Activated CD8-positive, alpha-beta memory T cell treated with anti-CD3 and anti-CD28 coated beads, Interleukin-2, amount 10 ng/mL, durations not matched to agents 7 days and 5 days (primary cell): ENCODE measurements at regions not wholly inside any gene's neighbourhood (a gene's known extent, or its start where the extent isn't known, plus 50 kb on each side); places are given as distances from the start of the nearest gene placed in this dataset.

Experiments
- ATAC-seq: fragments of 150-1000 bp; cut with Tn5 transposase; one replicate; pipeline ENCODE4 v1.10.0; 2021; ENCODE audit warnings: moderate library complexity
- CTCF ChIA-PET: fragments of 350-600 bp; sonication (Branson Sonifier 250); formaldehyde crosslinking; loops from one replicate; lab custom pipeline; 2021; ENCODE audit warnings: antibody characterized with exemption; lab: Charles Lee
- DNase-seq: peaks from one replicate; pipeline ENCODE4 v3.0.0-alpha.2; 2020
- H3K27ac Mint-ChIP-seq: one replicate; pipeline ENCODE4 v1.8.0; 2021; ENCODE audit warnings: mild to moderate bottlenecking, mixed read lengths
- H3K27me3 Mint-ChIP-seq: one replicate; pipeline ENCODE4 v1.8.0; 2021; ENCODE audit warnings: mixed read lengths
- H3K36me3 Mint-ChIP-seq: one replicate; pipeline ENCODE4 v1.8.0; 2021; ENCODE audit warnings: mild to moderate bottlenecking, mixed read lengths
- H3K4me1 Mint-ChIP-seq: one replicate; pipeline ENCODE4 v1.8.0; 2021; ENCODE audit warnings: mixed read lengths
- H3K4me3 Mint-ChIP-seq: one replicate; pipeline ENCODE4 v1.8.0; 2021; ENCODE audit warnings: mild to moderate bottlenecking, moderate library complexity, mixed read lengths
- H3K9me3 Mint-ChIP-seq: one replicate; pipeline ENCODE4 v1.8.0; 2022; ENCODE audit warnings: low read depth, mixed read lengths

DNA sequence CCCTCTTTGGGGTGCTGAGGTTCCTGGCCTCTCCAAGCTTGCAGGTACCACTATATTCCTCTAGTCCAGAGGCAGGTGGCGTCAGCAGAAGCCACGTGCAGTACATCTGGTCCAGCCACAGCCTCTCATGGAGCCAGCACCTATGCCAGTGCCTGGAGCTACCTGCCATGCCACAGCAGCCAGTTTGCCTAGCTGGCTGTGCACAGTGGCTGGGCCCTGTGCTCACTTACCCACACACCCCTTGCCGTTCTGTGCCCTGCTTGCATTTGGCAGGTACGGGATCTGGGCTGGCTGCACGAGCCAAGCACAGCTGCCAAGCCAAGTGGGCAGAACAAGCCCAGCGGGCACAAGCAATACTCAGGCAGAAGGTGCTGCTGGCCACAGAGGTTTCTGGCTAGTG is 601.1 kb downstream of the EPHA5 start:
- no peak for ATAC-seq
- H3K27me3 Mint-ChIP-seq: no peaks in the 10 kb centered on the region
- DNase-seq: no peak
- H3K27ac Mint-ChIP-seq: no peak overlapping the region
- peaks cover 3% of the 10 kb centered on the region for H3K9me3 Mint-ChIP-seq
- CTCF ChIA-PET: interaction anchor here (0.9 kb wide), 1 partner anchor 19 kb away, joined by 3 read pairs; no protein-coding TSS in a partner anchor
- H3K4me1 Mint-ChIP-seq: no peaks in the 10 kb centered on the region
- H3K36me3 Mint-ChIP-seq: no peaks in the 10 kb centered on the region
- no peak overlapping the region for H3K4me3 Mint-ChIP-seq

GRCh38 chr4:65066106-65066505 is 604.2 kb downstream of the EPHA5 start:
- Mint-ChIP-seq H3K36me3 (no peaks in the 10 kb centered on the region), H3K9me3 (peaks cover 8% of the 10 kb centered on the region), H3K4me1 (no peaks in the 10 kb centered on the region), H3K4me3 (no peak overlapping the region), H3K27ac (no peak overlapping the region), H3K27me3 (no peaks in the 10 kb centered on the region)
- no peak for DNase-seq
- CTCF ChIA-PET: no interaction called here
- ATAC-seq: no peak

- ATAC-seq (no peak), DNase-seq (no peak)
- CTCF ChIA-PET: no interaction called here
- no peak overlapping the region for H3K27ac Mint-ChIP-seq
- no peaks in the 10 kb centered on the region for H3K36me3 Mint-ChIP-seq
- H3K9me3 Mint-ChIP-seq: peaks cover 8% of the 10 kb centered on the region
- H3K4me3 Mint-ChIP-seq: no peak overlapping the region
- no peaks in the 10 kb centered on the region for H3K4me1 Mint-ChIP-seq
- H3K27me3 Mint-ChIP-seq: no peaks in the 10 kb centered on the region
Measured at GRCh38 chr4:65063601-65064000, 606.7 kb downstream of the EPHA5 start.

DNA sequence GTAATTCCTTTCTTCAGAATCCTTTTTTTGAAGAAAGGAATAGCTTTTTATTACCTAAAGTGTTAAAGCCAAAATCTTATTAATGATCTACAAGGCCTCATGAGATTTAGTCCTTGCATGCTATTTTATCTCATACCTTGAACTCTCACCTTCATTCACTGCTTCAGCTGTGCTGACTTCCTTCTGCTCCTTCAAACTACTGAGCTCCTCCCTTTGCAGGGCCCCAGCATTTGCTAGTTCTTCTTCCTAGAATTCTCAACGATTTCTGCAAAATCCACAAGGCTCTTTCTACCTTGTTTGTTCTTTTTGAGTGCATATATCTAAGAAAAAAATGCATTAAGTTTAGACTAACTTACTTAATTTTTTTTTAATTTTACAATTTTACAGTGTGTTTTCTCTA is 619.5 kb downstream of the EPHA5 start:
- CTCF ChIA-PET: interaction anchor here (1.0 kb wide), 1 partner anchor 18 kb away, joined by 3 read pairs; no protein-coding TSS in a partner anchor
- Mint-ChIP-seq H3K4me3 (no peak overlapping the region), H3K9me3 (peaks cover 6% of the 10 kb centered on the region), H3K27ac (no peak overlapping the region), H3K4me1 (no peaks in the 10 kb centered on the region), H3K27me3 (no peaks in the 10 kb centered on the region), H3K36me3 (no peaks in the 10 kb centered on the region)
- no peak for DNase-seq
- ATAC-seq: no peak

DNA sequence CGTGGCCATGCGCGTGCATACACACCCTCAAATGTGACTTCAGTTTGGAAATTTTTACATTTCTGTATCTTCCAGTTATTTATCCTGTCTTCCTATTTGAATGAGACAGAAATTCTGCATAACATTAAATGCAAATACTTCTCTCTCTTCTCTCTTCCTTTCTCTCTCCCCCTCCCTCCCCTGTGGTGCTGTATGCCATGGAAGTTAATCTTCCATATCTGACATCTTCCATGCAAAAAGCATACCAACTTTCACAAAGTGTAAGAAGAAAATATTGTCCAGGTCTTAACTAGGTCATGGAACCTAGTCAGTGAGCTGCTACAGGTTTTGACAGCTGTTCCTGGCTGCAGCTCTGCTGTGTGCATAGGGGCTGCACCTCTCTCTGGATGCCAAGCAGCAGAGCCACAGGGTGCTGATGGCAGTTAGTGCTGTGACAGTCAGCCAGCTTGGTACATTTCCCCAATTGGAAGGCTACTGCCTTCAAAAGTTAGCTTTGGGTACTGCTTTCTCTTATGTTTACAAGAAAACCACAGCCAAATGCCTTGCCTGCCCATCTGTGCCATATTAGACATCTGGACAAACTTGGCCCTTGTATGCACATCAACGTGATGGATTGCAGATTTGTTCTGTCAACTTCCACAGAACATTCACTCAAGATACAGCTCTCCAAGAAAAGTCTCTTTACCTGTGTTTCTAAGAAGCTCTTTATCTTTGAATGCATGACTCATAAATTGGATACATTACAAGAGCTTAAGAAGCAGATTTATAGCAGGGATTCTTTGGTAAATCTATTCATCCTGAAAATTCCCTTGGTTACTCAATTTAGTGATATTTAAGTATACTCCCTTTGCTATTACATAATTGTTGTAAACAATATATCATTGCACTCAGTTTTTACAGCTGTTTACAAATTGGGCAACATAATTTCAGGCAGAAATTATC is 623.8 kb downstream of the EPHA5 start:
- ATAC-seq: no peak
- no peak for DNase-seq
- no peaks in the 10 kb centered on the region for H3K4me1 Mint-ChIP-seq
- H3K27me3 Mint-ChIP-seq: no peaks in the 10 kb centered on the region
- H3K9me3 Mint-ChIP-seq: peaks cover 6% of the 10 kb centered on the region
- no peaks in the 10 kb centered on the region for H3K36me3 Mint-ChIP-seq
- CTCF ChIA-PET: no interaction called here
- no peak overlapping the region for H3K4me3 Mint-ChIP-seq
- H3K27ac Mint-ChIP-seq: no peak overlapping the region

GRCh38 chr4:65033899-65034298 is 624.6 kb upstream of the TECRL start:
- Mint-ChIP-seq H3K4me3 (no peak overlapping the region), H3K4me1 (no peaks in the 10 kb centered on the region), H3K27ac (no peak overlapping the region), H3K9me3 (peaks cover 4% of the 10 kb centered on the region), H3K36me3 (no peaks in the 10 kb centered on the region), H3K27me3 (no peaks in the 10 kb centered on the region)
- CTCF ChIA-PET: no interaction called here
- DNase-seq (no peak), ATAC-seq (no peak)

GRCh38 chr4:65028592-65028991 is 619.3 kb upstream of the TECRL start:
- Mint-ChIP-seq H3K27me3 (no peaks in the 10 kb centered on the region), H3K4me3 (no peak overlapping the region), H3K27ac (no peak overlapping the region), H3K4me1 (no peaks in the 10 kb centered on the region), H3K9me3 (peaks cover 5% of the 10 kb centered on the region), H3K36me3 (no peaks in the 10 kb centered on the region)
- ATAC-seq: no peak
- CTCF ChIA-PET: no interaction called here
- no peak for DNase-seq

DNA sequence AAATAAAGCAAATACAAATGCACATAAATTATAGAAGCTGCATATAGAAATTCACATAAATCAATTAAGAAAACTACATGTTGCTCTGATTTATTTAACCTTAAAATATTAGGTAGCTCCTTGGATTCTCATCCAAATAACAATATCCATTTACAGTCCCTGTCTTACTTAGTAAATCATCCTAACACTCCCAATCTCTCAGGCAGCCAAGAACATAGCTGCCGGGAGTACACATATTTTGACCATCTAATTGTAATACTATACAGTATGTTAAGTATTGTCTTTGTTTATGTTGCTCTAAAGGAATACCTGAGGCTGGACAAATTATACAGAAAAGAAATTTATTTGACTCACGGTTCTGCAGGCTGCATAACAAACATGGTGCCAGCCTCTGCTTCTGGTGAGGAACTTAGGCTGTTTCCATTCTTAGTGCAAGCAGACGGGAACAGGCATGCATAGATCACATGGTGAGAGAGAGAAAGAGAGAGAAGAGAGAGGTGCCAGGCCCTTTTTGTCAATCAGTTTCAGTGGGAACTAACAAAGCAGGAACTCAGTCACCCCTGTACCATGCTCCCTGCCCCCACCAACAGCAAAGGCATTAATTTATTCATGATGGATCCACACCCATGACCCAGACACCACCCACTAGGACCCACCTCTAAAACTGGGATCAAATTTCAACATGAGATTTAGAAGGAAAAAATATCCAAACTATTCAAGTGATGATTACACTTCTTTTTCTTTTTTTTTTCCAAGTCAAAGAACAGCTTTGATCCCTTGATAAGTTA is 614.8 kb upstream of the TECRL start:
- Mint-ChIP-seq H3K36me3 (no peaks in the 10 kb centered on the region), H3K9me3 (peaks cover 7% of the 10 kb centered on the region), H3K4me3 (no peak overlapping the region), H3K4me1 (no peaks in the 10 kb centered on the region), H3K27me3 (no peaks in the 10 kb centered on the region), H3K27ac (no peak overlapping the region)
- no peak for ATAC-seq
- CTCF ChIA-PET: no interaction called here
- no peak for DNase-seq

- DNase-seq (no peak), ATAC-seq (no peak)
- Mint-ChIP-seq H3K4me1 (no peaks in the 10 kb centered on the region), H3K4me3 (no peak overlapping the region), H3K36me3 (no peaks in the 10 kb centered on the region), H3K27me3 (no peaks in the 10 kb centered on the region), H3K27ac (no peak overlapping the region), H3K9me3 (peaks cover 2% of the 10 kb centered on the region)
- CTCF ChIA-PET: no interaction called here
Measured at GRCh38 chr4:65023081-65023480, 613.8 kb upstream of the TECRL start.

DNA sequence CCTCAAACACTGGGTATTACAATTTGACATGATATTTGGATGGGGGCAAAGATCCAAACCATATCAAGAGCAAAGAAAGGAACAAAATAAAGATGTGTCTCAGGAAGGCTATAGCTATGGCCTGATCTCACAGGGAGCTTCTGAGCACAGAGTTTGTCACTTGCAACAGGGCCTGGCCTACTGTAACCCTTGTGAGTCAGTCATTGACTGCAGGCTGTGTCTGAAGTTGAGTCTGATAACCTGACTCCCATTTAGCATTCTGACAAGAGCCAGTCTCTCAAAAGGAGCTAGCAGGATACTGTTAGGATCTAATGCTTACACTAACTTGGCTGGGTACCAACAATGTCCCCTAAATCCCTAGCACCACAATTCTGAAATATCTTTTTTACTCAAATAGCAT is 612.5 kb upstream of the TECRL start:
- ATAC-seq (no peak), DNase-seq (no peak)
- H3K9me3 Mint-ChIP-seq: peaks cover 2% of the 10 kb centered on the region
- H3K4me1 Mint-ChIP-seq: no peaks in the 10 kb centered on the region
- H3K4me3 Mint-ChIP-seq: no peak overlapping the region
- CTCF ChIA-PET: no interaction called here
- no peaks in the 10 kb centered on the region for H3K36me3 Mint-ChIP-seq
- H3K27ac Mint-ChIP-seq: no peak overlapping the region
- no peaks in the 10 kb centered on the region for H3K27me3 Mint-ChIP-seq

DNA sequence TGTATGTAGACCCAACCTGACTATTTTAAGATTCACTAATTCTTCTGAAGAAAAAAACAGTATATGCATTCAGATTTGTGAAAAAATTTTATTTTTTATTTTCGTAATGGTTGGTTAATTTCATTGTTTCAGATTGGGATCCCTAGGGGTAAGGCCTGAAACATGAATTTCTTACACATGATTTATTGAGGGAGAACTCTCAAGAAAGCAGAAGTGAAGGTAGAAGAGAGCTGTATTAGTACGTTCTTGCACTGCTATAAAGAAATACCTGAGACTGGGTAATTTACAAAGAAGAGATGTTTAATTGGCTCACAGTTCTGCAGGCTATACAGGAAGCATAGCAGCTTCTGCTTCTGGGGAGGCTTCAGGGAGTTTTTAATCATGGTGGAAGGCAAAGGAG is 611.9 kb upstream of the TECRL start:
- Mint-ChIP-seq H3K27ac (no peak overlapping the region), H3K27me3 (no peaks in the 10 kb centered on the region), H3K4me1 (no peaks in the 10 kb centered on the region), H3K36me3 (no peaks in the 10 kb centered on the region), H3K9me3 (peaks cover 2% of the 10 kb centered on the region), H3K4me3 (no peak overlapping the region)
- CTCF ChIA-PET: no interaction called here
- DNase-seq (no peak), ATAC-seq (no peak)

GRCh38 chr4:65019775-65020174 is 610.5 kb upstream of the TECRL start:
- ATAC-seq (no peak), DNase-seq (no peak)
- H3K9me3 Mint-ChIP-seq: peaks cover 2% of the 10 kb centered on the region
- H3K4me1 Mint-ChIP-seq: no peaks in the 10 kb centered on the region
- H3K4me3 Mint-ChIP-seq: no peak overlapping the region
- CTCF ChIA-PET: no interaction called here
- H3K36me3 Mint-ChIP-seq: no peaks in the 10 kb centered on the region
- H3K27ac Mint-ChIP-seq: no peak overlapping the region
- H3K27me3 Mint-ChIP-seq: no peaks in the 10 kb centered on the region

DNA sequence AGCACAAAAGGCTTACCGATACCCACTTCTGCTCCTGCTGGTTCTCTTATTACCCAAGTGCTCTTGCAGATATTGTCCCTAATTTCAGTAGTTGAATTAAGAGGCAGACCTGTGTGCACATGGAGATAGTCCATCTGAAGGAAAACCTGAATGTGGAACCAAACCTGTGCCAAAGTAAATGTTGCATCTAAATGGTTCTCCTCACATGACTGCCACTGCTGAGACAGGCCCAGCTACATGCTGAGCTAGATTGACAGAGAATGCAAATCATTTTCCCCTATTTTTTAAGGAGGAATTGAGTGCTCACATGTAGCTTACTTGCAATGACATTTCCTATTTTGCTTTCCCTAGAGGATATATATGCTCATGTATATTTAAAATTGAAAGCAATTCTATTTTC is 609.1 kb upstream of the TECRL start:
- Mint-ChIP-seq H3K27ac (no peak overlapping the region), H3K4me3 (no peak overlapping the region), H3K9me3 (peaks cover 2% of the 10 kb centered on the region), H3K36me3 (no peaks in the 10 kb centered on the region), H3K4me1 (no peaks in the 10 kb centered on the region), H3K27me3 (no peaks in the 10 kb centered on the region)
- DNase-seq: no peak
- CTCF ChIA-PET: no interaction called here
- no peak for ATAC-seq

GRCh38 chr4:65014078-65014477 is 604.8 kb upstream of the TECRL start:
- H3K4me3 Mint-ChIP-seq: no peak overlapping the region
- no peak for ATAC-seq
- DNase-seq: no peak
- H3K27me3 Mint-ChIP-seq: no peaks in the 10 kb centered on the region
- CTCF ChIA-PET: no interaction called here
- no peaks in the 10 kb centered on the region for H3K4me1 Mint-ChIP-seq
- H3K36me3 Mint-ChIP-seq: no peaks in the 10 kb centered on the region
- H3K9me3 Mint-ChIP-seq: no peaks in the 10 kb centered on the region
- H3K27ac Mint-ChIP-seq: no peak overlapping the region
